ENCODE measurements at regions not wholly inside any gene's neighbourhood (a gene's known extent, or its start where the extent isn't known, plus 50 kb on each side); places are given as distances from the start of the nearest gene placed in this dataset.
A peak's percentile ranks its signal among the peaks of the same experiment; 100 is the strongest.
"Not testable (repeated sequence)": the region's sequence is repeated elsewhere in the genome, so short reads cannot be mapped to it uniquely, and the experiment has no call there.

GRCh38 chr3:23706111-23706510 lies 99.6 kb upstream of the UBE2E1 start:
- no peak for DNase-seq (ENCODE audit: low spot score)

GRCh38 chr3:23709987-23710386 lies 95.8 kb upstream of the UBE2E1 start:
- no peak for DNase-seq (ENCODE audit: low spot score)

- DNase-seq (ENCODE audit: low spot score): peak; percentile 41
These were observed 95.2 kb upstream of the UBE2E1 start for GRCh38 chr3:23710555-23710954.

- no peak for DNase-seq (ENCODE audit: low spot score)
These were observed 93.8 kb upstream of the UBE2E1 start for GRCh38 chr3:23711916-23712494.

GRCh38 chr3:23712656-23713559 lies 92.8 kb upstream of the UBE2E1 start:
- peak; percentile 70 for DNase-seq (ENCODE audit: low spot score)

DNA sequence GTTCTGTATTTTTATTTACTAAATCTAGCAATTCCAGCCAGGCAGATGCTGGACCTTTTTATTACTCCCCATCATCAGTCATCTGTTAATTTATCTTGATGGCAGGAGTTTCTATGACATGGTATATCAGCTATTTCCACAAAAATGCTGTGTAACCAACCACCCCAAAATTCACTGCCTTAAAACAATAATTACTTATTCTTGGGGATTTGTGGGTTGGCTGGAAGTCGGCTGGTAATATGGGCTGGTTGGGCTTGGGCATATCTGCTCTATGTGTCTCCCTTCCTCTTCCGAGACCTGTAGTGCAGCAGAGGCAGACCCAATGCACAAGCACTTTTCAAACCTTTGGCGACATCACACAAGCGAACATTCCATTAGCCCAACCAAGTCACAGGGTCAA lies 92.1 kb upstream of the UBE2E1 start:
- DNase-seq (ENCODE audit: low spot score): no peak

- DNase-seq (ENCODE audit: low spot score): no peak
These were observed 85.7 kb upstream of the UBE2E1 start for GRCh38 chr3:23720059-23720458.

GRCh38 chr3:23720885-23721284 lies 84.9 kb upstream of the UBE2E1 start:
- DNase-seq (ENCODE audit: low spot score): no peak

DNA sequence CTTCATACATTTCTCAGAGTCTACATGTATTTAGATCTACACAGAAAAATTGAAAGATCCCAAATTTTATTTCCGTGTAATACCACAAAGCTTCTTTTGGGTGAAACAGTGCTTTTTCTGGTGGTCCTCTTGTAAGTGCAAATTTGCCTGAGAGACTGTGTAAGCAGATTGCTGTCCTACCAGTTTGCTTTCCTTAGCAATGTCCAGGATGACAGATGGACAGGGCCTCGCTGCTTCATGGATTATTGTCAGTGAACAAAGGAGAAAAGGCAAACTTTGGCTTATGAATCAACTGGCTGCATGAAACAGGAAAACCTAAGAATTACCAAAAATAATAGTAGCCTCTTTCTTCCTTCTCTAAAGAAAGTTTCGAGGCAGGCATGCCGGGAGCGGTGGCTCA lies 82.6 kb upstream of the UBE2E1 start:
- no peak for DNase-seq (ENCODE audit: low spot score)

GRCh38 chr3:23723930-23724329 lies 81.8 kb upstream of the UBE2E1 start:
- no peak for DNase-seq (ENCODE audit: low spot score)

- DNase-seq (ENCODE audit: low spot score): no peak
These were observed 78.8 kb upstream of the UBE2E1 start for GRCh38 chr3:23726811-23727548.

- no peak for DNase-seq (ENCODE audit: low spot score)
These were observed 77.1 kb upstream of the UBE2E1 start for GRCh38 chr3:23728601-23729117.

DNA sequence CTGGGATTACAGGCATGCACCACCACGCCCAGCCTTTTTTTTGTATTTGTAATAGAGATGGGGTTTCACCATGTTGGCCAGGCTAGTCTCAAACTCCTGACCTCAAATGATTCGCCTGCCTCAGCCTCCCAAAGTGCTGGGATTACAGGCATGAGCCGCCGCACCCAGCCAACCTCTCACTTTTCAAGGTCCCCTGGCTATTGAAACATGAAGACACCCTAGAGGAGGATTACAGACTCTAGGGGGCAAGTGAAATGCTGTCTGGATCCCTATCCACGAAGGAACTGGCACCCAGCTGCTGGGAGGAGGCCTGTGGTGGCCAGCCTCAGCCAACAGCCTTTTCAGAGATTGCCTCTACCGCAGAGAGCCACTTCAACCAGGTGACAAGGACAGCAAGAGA lies 76.4 kb upstream of the UBE2E1 start:
- DNase-seq (ENCODE audit: low spot score): not testable (repeated sequence)

DNA sequence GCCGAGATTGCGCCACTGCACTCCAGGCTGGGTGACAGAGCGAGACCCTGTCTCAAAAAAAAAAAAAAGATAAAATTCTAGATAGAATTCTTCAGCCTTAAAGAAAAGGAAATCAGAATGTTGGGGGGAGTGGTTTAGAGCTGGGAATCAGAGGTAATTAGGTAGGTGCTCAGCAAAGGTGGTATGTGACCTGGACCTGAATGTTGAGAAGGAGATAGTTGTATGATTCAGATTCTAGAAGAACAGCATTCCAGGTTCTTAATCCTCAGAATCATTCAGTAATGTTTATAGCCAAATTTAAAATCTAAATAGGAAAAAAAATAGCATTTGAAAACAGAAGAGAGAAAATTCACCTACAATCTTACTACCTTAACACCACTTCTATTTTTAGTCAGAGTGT lies 71.3 kb upstream of the UBE2E1 start:
- DNase-seq (ENCODE audit: low spot score): no peak

- no peak for DNase-seq (ENCODE audit: low spot score)
These were observed 70.7 kb upstream of the UBE2E1 start for GRCh38 chr3:23735062-23735461.

DNA sequence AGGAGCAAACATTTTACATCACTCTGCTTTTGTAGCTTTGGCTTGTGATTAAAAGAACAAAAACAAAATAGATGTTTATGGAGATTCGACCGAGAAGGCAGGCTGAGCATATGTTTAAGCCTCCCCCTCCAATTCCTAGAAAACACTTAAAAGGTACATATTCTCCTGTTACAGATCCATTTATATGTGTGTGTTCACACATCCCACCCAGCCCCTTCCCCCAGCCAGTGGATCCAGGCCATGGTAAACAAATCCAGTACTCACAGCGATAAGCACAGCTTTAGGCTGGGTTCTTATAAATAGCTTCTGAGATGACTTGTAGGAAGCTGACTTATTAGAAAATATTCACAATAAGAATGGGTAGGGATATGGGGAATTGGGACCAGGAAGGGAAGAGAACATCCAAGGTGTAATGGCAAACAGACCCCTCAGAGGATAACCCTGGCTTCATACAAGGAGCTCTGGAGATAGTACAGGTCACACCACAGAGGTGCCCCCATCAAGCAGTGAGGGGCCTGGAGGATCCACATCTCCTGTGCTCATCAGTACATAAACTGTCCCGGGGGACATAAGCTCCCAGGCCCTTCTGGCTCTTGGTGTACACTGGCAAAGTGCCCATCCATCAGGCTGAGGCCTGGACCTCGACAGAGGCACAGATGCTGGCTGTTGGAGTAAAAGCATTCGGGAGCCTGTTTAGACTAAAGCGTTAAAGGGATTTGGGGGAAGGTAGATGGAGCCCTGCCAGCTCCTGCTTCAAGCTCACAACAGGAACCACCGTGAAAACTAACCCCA lies 70.0 kb upstream of the UBE2E1 start:
- DNase-seq (ENCODE audit: low spot score): no peak

GRCh38 chr3:23738944-23739343 lies 66.8 kb upstream of the UBE2E1 start:
- no peak for DNase-seq (ENCODE audit: low spot score)

DNA sequence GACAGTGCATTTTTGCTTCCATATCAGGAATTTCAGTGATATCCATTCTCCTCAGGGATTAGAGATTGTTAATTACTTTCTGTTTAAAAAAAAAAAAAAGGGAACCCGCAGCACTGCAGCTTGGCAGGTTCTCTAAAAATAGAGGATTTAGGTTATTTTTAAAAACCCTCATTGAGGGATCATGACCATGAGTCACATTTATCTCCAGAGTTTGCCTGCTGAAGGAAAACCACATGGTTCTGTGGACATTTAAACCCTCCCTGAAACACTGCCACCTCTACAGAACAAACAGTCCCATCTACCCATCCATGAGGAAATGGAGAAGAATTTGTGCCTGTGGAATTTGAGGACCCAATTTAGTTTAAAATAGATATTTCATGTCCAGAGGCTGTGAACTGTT lies 66.2 kb upstream of the UBE2E1 start:
- no peak for DNase-seq (ENCODE audit: low spot score)

DNA sequence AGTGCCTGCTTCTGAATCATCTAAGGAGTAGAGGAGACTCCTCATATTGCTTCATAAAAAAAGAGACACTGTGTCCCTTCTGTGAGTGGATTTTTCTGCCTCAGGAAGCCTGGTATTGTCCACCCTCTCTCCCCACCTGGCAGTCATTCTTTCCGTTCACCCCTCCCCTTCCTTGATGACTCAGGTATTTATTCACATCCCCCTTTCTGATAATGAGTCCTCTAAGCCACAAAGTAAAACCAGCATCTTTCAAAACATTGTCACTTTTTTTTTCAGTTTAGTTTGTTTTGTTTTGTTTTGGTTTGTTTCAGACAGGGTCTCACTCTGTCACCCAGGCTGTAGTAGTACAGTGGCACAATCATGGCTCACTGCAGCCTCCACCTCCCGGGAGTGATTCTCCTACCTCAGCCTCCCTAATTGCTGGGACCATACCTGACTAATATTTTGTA lies 65.2 kb upstream of the UBE2E1 start:
- DNase-seq (ENCODE audit: low spot score): no peak

GRCh38 chr3:23741036-23741706 lies 64.6 kb upstream of the UBE2E1 start:
- no peak for DNase-seq (ENCODE audit: low spot score)

DNA sequence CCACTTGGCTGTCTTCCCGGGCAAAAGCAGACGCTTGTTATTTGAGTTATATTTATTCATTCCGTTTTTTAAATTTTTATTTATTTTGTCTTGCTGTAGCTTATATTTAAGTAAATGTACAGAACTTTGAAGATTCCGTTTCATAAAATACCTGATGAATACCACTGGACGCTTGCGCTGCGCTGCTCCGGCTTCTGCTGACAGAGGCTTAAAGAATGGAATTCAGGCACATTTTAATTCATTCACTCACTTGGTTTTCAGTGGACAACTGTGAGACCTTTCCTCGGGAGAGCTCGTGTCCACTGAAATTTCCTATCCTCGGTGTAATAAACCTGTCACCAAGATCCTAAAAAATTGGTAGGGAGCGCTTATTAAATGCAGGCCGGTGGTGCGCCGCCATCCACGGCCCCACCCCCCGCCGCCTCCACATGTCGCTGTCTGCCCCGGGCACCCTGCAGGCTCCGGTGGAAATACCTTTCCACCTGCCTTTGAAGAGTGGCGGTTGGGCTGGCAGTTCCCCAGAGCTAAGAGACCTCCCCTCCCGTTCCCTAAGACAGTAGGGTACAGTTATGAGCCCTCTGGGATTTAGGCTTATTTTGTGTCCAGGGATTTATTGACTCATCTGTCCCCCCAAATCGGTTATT lies 62.5 kb upstream of the UBE2E1 start:
- DNase-seq (ENCODE audit: low spot score): peak; percentile 67

Data from iPS-NIHi11 (cell line).